OCI-LY3 (cell line): ENCODE measurements at regions not wholly inside any gene's neighbourhood (a gene's known extent, or its start where the extent isn't known, plus 50 kb on each side); places are given as distances from the start of the nearest gene placed in this dataset.

ENCODE experiments used
- H2AFZ ChIP-seq: fragments of 200-600, 300-600 bp; shearing (Covaris generic); 2 replicates; pipeline ENCODE4 v1.6.0; 2014; ENCODE audit warnings: antibody characterized with exemption, low read depth, low read length
- H3K27ac ChIP-seq: fragments of 200-600, 300-600 bp; sonication (generic); 2 replicates; pipeline ENCODE4 v1.5.1; 2014; ENCODE audit warnings: mild to moderate bottlenecking, low read length, moderate library complexity, mixed read lengths
- H3K27me3 ChIP-seq: fragments of 200-600, 300-600 bp; sonication (generic); 2 replicates; pipeline ENCODE4 v1.6.1; 2014; ENCODE audit warnings: low read depth, low read length, mixed read lengths
- H3K36me3 ChIP-seq: fragments of 200-600, 300-600 bp; sonication (generic); replicated peaks from 2 replicates; pipeline ENCODE3; 2014; ENCODE audit warnings: low read depth, low read length, mixed read lengths
- H3K4me1 ChIP-seq: fragments of 300-600, 200-600 bp; sonication (generic); 2 replicates; pipeline ENCODE4 v1.6.1; 2014; ENCODE audit warnings: low read length, mixed read lengths
- H3K4me2 ChIP-seq: fragments of 200-600, 300-600 bp; sonication (generic); 2 replicates; pipeline ENCODE4 v1.6.1; 2014; ENCODE audit warnings: low read length, mixed read lengths
- H3K4me3 ChIP-seq: fragments of 300-600, 200-600 bp; sonication (generic); 2 replicates; pipeline ENCODE4 v1.5.1; 2014; ENCODE audit warnings: antibody characterized with exemption, mild to moderate bottlenecking, low read length, moderate library complexity
- H3K79me2 ChIP-seq: fragments of 300-600, 200-600 bp; shearing (Covaris generic); 2 replicates; pipeline ENCODE4 v1.6.1; 2014; ENCODE audit warnings: mild to moderate bottlenecking, low read length, mixed read lengths
- H3K9ac ChIP-seq: fragments of 300-600, 200-600 bp; shearing (Covaris generic); 2 replicates; pipeline ENCODE4 v1.6.0; 2014; ENCODE audit warnings: mild to moderate bottlenecking, low read length, moderate library complexity
- H3K9me3 ChIP-seq: fragments of 200-600, 300-600 bp; shearing (Covaris generic); 2 replicates; pipeline ENCODE4 v1.6.1; 2014; ENCODE audit warnings: low read length, mixed read lengths; ENCODE audit not compliant: insufficient read depth
- H4K20me1 ChIP-seq: fragments of 200-600, 300-600 bp; sonication (generic); 2 replicates; pipeline ENCODE4 v1.6.1; 2016; ENCODE audit warnings: low read length, mixed read lengths; ENCODE audit not compliant: insufficient read depth
- EZH2phosphoT487 ChIP-seq: fragments of 200-600 bp; shearing (Covaris generic); IDR thresholded peaks from 2 replicates; pipeline ENCODE4 v1.6.1; 2018; ENCODE audit warnings: antibody characterized with exemption, mixed run types, low read depth
- TF ChIP-seq, protein P1 (sequence below): fragments of 200-600, 300-600 bp; sonication (generic); IDR thresholded peaks from 2 replicates; pipeline ENCODE4 v1.5.1; 2014; ENCODE audit warnings: antibody characterized with exemption, low read length, low read depth

- Histone ChIP-seq H3K4me2 (no peak overlapping the region), H3K4me1 (no peaks in the 10 kb centered on the region), H4K20me1 (no peaks in the 10 kb centered on the region), H3K27me3 (peaks cover 8% of the 10 kb centered on the region), H3K9me3 (no peaks in the 10 kb centered on the region), H3K36me3 (no peaks in the 10 kb centered on the region), H3K27ac (no peak overlapping the region), H2AFZ (no peak overlapping the region), H3K79me2 (no peaks in the 10 kb centered on the region), H3K4me3 (no peak overlapping the region), H3K9ac (no peak overlapping the region)
- TF ChIP-seq, protein P1, sequence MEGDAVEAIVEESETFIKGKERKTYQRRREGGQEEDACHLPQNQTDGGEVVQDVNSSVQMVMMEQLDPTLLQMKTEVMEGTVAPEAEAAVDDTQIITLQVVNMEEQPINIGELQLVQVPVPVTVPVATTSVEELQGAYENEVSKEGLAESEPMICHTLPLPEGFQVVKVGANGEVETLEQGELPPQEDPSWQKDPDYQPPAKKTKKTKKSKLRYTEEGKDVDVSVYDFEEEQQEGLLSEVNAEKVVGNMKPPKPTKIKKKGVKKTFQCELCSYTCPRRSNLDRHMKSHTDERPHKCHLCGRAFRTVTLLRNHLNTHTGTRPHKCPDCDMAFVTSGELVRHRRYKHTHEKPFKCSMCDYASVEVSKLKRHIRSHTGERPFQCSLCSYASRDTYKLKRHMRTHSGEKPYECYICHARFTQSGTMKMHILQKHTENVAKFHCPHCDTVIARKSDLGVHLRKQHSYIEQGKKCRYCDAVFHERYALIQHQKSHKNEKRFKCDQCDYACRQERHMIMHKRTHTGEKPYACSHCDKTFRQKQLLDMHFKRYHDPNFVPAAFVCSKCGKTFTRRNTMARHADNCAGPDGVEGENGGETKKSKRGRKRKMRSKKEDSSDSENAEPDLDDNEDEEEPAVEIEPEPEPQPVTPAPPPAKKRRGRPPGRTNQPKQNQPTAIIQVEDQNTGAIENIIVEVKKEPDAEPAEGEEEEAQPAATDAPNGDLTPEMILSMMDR, result no peak
- no peak for TF ChIP-seq EZH2phosphoT487
Observed at GRCh38 chr14:54339771-54340170, 57.0 kb upstream of the CDKN3 start.

DNA sequence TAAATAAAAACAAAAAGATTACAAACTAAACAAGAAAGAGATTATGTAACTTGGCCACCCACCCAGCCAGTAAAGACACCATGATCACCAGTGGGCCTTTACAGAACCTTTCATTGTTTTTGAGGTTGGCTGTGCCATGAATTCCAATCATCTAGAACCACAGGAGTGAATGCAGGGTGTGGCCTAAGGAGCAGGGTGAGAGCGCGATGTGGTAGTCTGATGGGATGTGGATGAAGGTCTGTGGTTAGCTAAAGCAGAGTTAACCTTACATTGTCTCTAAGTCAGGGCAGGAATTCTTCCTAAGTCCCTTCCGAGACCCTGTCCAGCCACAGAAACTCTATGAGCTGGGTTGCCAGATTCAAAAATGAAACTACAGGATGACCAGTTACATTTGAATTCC is 54.0 kb upstream of the CDKN3 start:
- H3K27ac ChIP-seq, result no peak overlapping the region
- no peaks in the 10 kb centered on the region for H4K20me1 ChIP-seq
- H3K4me1 ChIP-seq, result no peaks in the 10 kb centered on the region
- H3K27me3 ChIP-seq, result peaks cover 4% of the 10 kb centered on the region; the same call in 1 of the 2 replicates
- H3K9me3 ChIP-seq, result no peaks in the 10 kb centered on the region
- TF ChIP-seq, protein P1, result no peak
- no peak for TF ChIP-seq EZH2phosphoT487
- H3K4me2 ChIP-seq, result no peak overlapping the region
- H3K9ac ChIP-seq, result no peak overlapping the region
- H3K36me3 ChIP-seq, result no peaks in the 10 kb centered on the region
- H3K4me3 ChIP-seq, result no peak overlapping the region
- H2AFZ ChIP-seq, result no peak overlapping the region
- H3K79me2 ChIP-seq, result no peaks in the 10 kb centered on the region

DNA sequence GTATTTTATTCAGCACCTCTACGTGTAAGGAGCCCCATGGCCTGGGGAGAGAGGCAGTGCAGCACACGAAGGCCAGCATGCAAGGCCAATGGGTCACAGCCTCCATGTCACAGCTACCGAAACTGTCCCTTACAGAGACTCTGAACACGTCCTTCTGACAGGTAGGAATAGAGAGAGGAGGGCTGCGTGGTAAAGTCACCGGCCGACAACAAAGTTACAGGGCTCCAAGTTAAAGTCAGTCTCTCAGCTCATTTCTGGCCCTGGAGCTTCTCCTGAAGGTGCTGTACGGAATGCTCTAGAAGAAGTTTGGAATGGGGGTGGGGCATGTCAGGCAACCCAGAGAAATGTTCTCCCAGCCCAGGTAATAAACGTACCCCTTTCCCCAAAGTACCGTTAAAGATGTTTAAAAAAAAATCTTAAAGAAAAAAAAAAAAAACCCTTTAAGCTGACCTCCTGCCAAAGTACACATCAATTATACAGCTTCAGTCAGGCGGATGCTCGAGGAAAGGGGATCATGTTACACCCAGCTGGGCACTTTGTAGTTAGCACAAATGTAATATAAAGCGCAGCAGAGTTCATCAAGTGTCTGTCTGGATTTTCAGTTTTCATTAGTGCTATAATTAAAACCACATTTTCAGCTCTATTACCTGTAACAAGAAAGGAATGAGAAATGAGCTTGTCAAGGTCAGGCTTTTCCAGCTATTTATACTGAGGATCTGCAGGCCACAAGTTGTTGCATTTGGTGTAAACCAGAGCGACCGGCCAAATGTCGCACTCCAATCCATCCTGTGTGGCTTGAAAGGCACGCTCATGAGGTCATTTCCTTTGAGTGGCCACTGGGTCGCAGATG is 53.3 kb upstream of the CDKN3 start:
- no peak for TF ChIP-seq EZH2phosphoT487
- TF ChIP-seq, protein P1, result no peak
- no peak overlapping the region for H3K9ac ChIP-seq
- no peaks in the 10 kb centered on the region for H3K4me1 ChIP-seq
- H2AFZ ChIP-seq, result no peak overlapping the region
- H3K9me3 ChIP-seq, result no peaks in the 10 kb centered on the region
- no peak overlapping the region for H3K4me2 ChIP-seq
- H3K27ac ChIP-seq, result no peak overlapping the region
- H4K20me1 ChIP-seq, result no peaks in the 10 kb centered on the region
- H3K4me3 ChIP-seq, result no peak overlapping the region
- H3K36me3 ChIP-seq, result no peaks in the 10 kb centered on the region
- H3K27me3 ChIP-seq, result peaks cover 2% of the 10 kb centered on the region; the same call in 1 of the 2 replicates
- no peaks in the 10 kb centered on the region for H3K79me2 ChIP-seq

GRCh38 chr14:54344445-54344844 is 52.4 kb upstream of the CDKN3 start:
- no peak overlapping the region for H3K4me2 ChIP-seq
- no peak for TF ChIP-seq EZH2phosphoT487
- TF ChIP-seq, protein P1, result no peak
- no peak overlapping the region for H3K9ac ChIP-seq
- no peaks in the 10 kb centered on the region for H3K9me3 ChIP-seq
- no peaks in the 10 kb centered on the region for H3K36me3 ChIP-seq
- H3K79me2 ChIP-seq, result no peaks in the 10 kb centered on the region
- H3K27ac ChIP-seq, result no peak overlapping the region
- no peak overlapping the region for H3K4me3 ChIP-seq
- H3K27me3 ChIP-seq, result no peaks in the 10 kb centered on the region
- no peak overlapping the region for H2AFZ ChIP-seq
- no peaks in the 10 kb centered on the region for H3K4me1 ChIP-seq
- no peaks in the 10 kb centered on the region for H4K20me1 ChIP-seq
